Suprapubic skin (tissue), 4 donors: ENCODE measurements at regions not wholly inside any gene's neighbourhood (a gene's known extent, or its start where the extent isn't known, plus 50 kb on each side); places are given as distances from the start of the nearest gene placed in this dataset.

ENCODE experiments used
- DNase-seq, 2 donors: peaks; one replicate each; pipeline ENCODE4 v3.0.0-alpha.2; 2019; ENCODE audit warnings: low spot score in 2 of 2
- H3K27ac ChIP-seq: fragments of 200-600 bp; sonication (generic); one replicate; pipeline ENCODE4 v1.5.1; 2019
- H3K27me3 ChIP-seq: fragments of 200-600 bp; sonication (generic); one replicate; pipeline ENCODE4 v1.5.1; 2019
- H3K36me3 ChIP-seq: fragments of 200-600 bp; sonication (generic); one replicate; pipeline ENCODE4 v1.5.1; 2019
- H3K4me1 ChIP-seq: fragments of 200-600 bp; sonication (generic); one replicate; pipeline ENCODE4 v1.5.1; 2019
- H3K4me3 ChIP-seq: fragments of 200-600 bp; sonication (generic); one replicate; pipeline ENCODE4 v1.5.1; 2019; ENCODE audit warnings: mild to moderate bottlenecking
- H3K9me3 ChIP-seq: fragments of 200-600 bp; sonication (generic); one replicate; pipeline ENCODE4 v1.5.1; 2019
- CTCF ChIP-seq, 2 donors: fragments of 200-600 bp in 1 of 2; fragments of 450-650 bp in 1 of 2; sonication (generic) in 1 of 2; IDR thresholded peaks; one replicate each; pipeline ENCODE4 v1.5.1; 2016 to 2019; ENCODE audit warnings: antibody characterized with exemption in 2 of 2, mild to moderate bottlenecking in 1 of 2, moderate library complexity in 1 of 2
- EP300 ChIP-seq: sonication (generic); formaldehyde crosslinking; IDR thresholded peaks from one replicate; pipeline ENCODE4 v1.6.1; 2017; ENCODE audit warnings: antibody characterized with exemption
- POLR2A ChIP-seq, 2 donors: fragments of 450-650 bp; IDR thresholded peaks; one replicate each; pipeline ENCODE4 v1.6.1; 2017; ENCODE audit warnings: antibody characterized with exemption in 2 of 2, mild to moderate bottlenecking in 2 of 2, moderate library complexity in 2 of 2
- POLR2AphosphoS5 ChIP-seq, 3 donors: sonication (generic); formaldehyde crosslinking; IDR thresholded peaks; one replicate each; pipeline ENCODE4 v1.6.1; 2017; ENCODE audit warnings: antibody characterized with exemption in 3 of 3
- WGBS: methylation state at CpG from one replicate; pipeline ENCODE4 v1.1.5; 2018; 5-methylcytosine and 5-hydroxymethylcytosine counted together

- Histone ChIP-seq H3K4me1 (no peaks in the 10 kb centered on the region), H3K9me3 (no peaks in the 10 kb centered on the region), H3K4me3 (no peak overlapping the region), H3K36me3 (no peaks in the 10 kb centered on the region), H3K27ac (no peak overlapping the region), H3K27me3 (no peaks in the 10 kb centered on the region)
- no peak for TF ChIP-seq POLR2A (IDR thresholded peaks at IDR 0.05)
- no peak for TF ChIP-seq EP300
- no peak for TF ChIP-seq CTCF (IDR thresholded peaks at IDR 0.05)
- no peak for TF ChIP-seq POLR2AphosphoS5 (IDR thresholded peaks at IDR 0.05)
- DNase-seq = no peak
- WGBS = 51% methylated on average over 3 of the region's 3 CpGs
Observed at GRCh38 chr14:65993103-65993502, 493.1 kb upstream of the CCDC196 start.

GRCh38 chr14:65993996-65994395, 492.2 kb upstream of the CCDC196 start:
- no peak for DNase-seq
- H3K27me3 ChIP-seq = no peaks in the 10 kb centered on the region
- WGBS = 80% methylated on average over 5 of the region's 5 CpGs
- no peak overlapping the region for H3K4me3 ChIP-seq
- no peaks in the 10 kb centered on the region for H3K4me1 ChIP-seq
- no peak overlapping the region for H3K27ac ChIP-seq
- TF ChIP-seq POLR2AphosphoS5 (IDR thresholded peaks at IDR 0.05) = no peak
- TF ChIP-seq CTCF (IDR thresholded peaks at IDR 0.05) = no peak
- TF ChIP-seq EP300 = no peak
- TF ChIP-seq POLR2A (IDR thresholded peaks at IDR 0.05) = no peak
- peaks cover 3% of the 10 kb centered on the region for H3K9me3 ChIP-seq
- no peaks in the 10 kb centered on the region for H3K36me3 ChIP-seq

GRCh38 chr14:65997347-65997746, 488.8 kb upstream of the CCDC196 start:
- TF ChIP-seq POLR2AphosphoS5 (IDR thresholded peaks at IDR 0.05) (no peak), POLR2A (IDR thresholded peaks at IDR 0.05) (no peak), CTCF (IDR thresholded peaks at IDR 0.05) (no peak), EP300 (no peak)
- WGBS = 83% methylated on average over 2 of the region's 2 CpGs
- H3K27ac ChIP-seq = no peak overlapping the region

DNA sequence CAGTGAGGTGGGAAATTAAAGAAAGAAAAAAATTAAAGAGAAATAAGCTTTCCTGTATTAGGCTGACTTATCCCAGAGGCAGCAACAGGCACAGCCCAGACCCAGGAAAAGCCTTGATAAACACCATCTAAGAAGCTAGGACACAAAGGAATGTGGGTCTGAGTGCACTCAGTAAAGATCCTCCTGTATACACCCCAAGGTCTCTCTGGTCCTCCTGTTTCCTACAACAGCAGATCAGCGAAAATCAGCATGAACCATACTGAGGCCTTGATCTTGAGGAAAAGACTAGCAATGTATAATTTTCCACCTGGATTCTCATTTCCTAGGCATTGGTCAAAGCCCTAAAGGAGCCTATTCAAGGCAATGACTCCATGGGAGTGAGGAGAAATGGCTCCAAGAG, 486.3 kb upstream of the CCDC196 start:
- 100% methylated on average over 1 of the region's 1 CpG for WGBS
- H3K36me3 ChIP-seq = no peaks in the 10 kb centered on the region

More at GRCh38 chr14:65997347-65997746, 488.8 kb upstream of the CCDC196 start:
- Histone ChIP-seq H3K4me1 (no peaks in the 10 kb centered on the region), H3K27me3 (no peaks in the 10 kb centered on the region), H3K36me3 (no peaks in the 10 kb centered on the region), H3K4me3 (no peak overlapping the region), H3K9me3 (peaks cover 12% of the 10 kb centered on the region)
- DNase-seq = no peak

DNA sequence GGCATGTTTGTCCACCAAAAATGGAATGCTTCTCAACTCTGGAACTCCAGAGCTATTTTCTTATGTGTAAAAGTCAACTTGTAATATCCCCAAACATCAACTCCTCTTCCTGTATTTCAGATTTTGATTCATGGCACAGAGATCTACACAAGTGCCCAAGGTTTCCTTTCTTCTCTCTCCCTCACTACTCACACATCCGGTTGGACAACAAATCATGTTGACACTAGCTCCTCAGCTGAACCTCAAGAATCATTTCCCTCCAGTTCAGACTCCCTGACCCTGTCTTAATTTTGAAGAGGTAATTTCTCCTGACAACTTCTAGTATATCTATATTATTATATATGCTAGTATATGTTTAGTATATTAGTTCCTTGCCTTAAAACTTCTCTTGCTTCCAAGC, 485.4 kb upstream of the CCDC196 start:
- Histone ChIP-seq H3K36me3 (no peaks in the 10 kb centered on the region), H3K9me3 (peaks cover 12% of the 10 kb centered on the region), H3K4me1 (no peaks in the 10 kb centered on the region), H3K4me3 (no peak overlapping the region), H3K27me3 (no peaks in the 10 kb centered on the region), H3K27ac (no peak overlapping the region)
- 31% methylated on average over 1 of the region's 1 CpG for WGBS
- TF ChIP-seq POLR2A (IDR thresholded peaks at IDR 0.05) (no peak), CTCF (IDR thresholded peaks at IDR 0.05) (no peak), EP300 (no peak), POLR2AphosphoS5 (IDR thresholded peaks at IDR 0.05) (no peak)
- no peak for DNase-seq

More for the DNA sequence above, 486.3 kb upstream of the CCDC196 start:
- no peak for DNase-seq
- Histone ChIP-seq H3K4me3 (no peak overlapping the region), H3K4me1 (no peaks in the 10 kb centered on the region), H3K9me3 (peaks cover 12% of the 10 kb centered on the region), H3K27me3 (no peaks in the 10 kb centered on the region), H3K27ac (no peak overlapping the region)
- TF ChIP-seq POLR2AphosphoS5 (IDR thresholded peaks at IDR 0.05) = no peak
- no peak for TF ChIP-seq EP300
- TF ChIP-seq POLR2A (IDR thresholded peaks at IDR 0.05) = no peak
- TF ChIP-seq CTCF (IDR thresholded peaks at IDR 0.05) = no peak
